Urinary bladder (tissue), 3 donors: ENCODE measurements at regions not wholly inside any gene's neighbourhood (a gene's known extent, or its start where the extent isn't known, plus 50 kb on each side); places are given as distances from the start of the nearest gene placed in this dataset.

Source experiments
- DNase-seq: peaks from one replicate; pipeline ENCODE4 v3.0.0-alpha.2; 2015; ENCODE audit errors: extremely low spot score
- H3K27ac ChIP-seq: one replicate; pipeline ENCODE4 v1.5.1; 2013; ENCODE audit warnings: low read depth, mild to moderate bottlenecking, moderate library complexity
- H3K36me3 ChIP-seq: one replicate; pipeline ENCODE4 v1.6.1; 2013; ENCODE audit warnings: mild to moderate bottlenecking, moderate library complexity; ENCODE audit not compliant: insufficient read depth
- H3K4me1 ChIP-seq: one replicate; pipeline ENCODE4 v1.6.1; 2013; ENCODE audit warnings: mild to moderate bottlenecking, moderate library complexity; ENCODE audit not compliant: insufficient read depth
- H3K4me3 ChIP-seq: one replicate; pipeline ENCODE4 v1.5.1; 2013; ENCODE audit warnings: low read depth, low read length
- WGBS: extraction: QIAGEN DNeasy Blood & Tissue Kit; methylation state at CpG from one replicate; pipeline ENCODE4 v1.1.7; 2013; 5-methylcytosine and 5-hydroxymethylcytosine counted together
- donor health status: healthy with polysubstance abuse.
- donor health status: healthy.

- DNase-seq = no peak
- 88% methylated on average over 11 of the region's 11 CpGs for WGBS
- no peak overlapping the region for H3K27ac ChIP-seq
- H3K4me3 ChIP-seq = no peak overlapping the region
- H3K4me1 ChIP-seq = no peaks in the 10 kb centered on the region
- H3K36me3 ChIP-seq = no peaks in the 10 kb centered on the region
Measured at GRCh38 chr1:8112611-8113261, 86.6 kb upstream of the ERRFI1 start.

DNA sequence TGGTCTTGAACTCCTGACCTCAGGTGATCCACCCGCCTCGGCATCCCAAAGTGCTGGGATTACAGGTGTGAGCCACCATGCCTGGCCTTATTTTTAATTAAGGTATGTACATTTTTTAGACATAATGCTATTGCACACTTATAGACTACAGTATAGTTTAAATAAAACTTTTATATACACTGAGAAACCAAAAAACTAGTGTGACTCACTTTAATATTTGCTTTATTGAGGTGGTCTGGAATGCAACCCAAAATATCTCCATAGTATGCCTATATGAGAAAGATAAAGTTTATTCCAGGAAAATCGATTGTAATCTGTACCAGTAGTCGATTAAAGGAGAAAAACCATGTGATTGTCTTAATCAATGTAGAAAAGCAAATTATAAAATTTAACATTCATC, 85.5 kb upstream of the ERRFI1 start:
- Histone ChIP-seq H3K4me1 (no peaks in the 10 kb centered on the region), H3K27ac (no peak overlapping the region), H3K36me3 (no peaks in the 10 kb centered on the region), H3K4me3 (no peak overlapping the region)
- DNase-seq = no peak
- WGBS = 94% methylated on average over 4 of the region's 4 CpGs

- Histone ChIP-seq H3K4me1 (no peaks in the 10 kb centered on the region), H3K27ac (no peak overlapping the region), H3K36me3 (no peaks in the 10 kb centered on the region), H3K4me3 (no peak overlapping the region)
- WGBS = 90% methylated on average over 4 of the region's 4 CpGs
- no peak for DNase-seq
Measured at GRCh38 chr1:8109216-8109615, 83.1 kb upstream of the ERRFI1 start.

- DNase-seq = no peak
- Histone ChIP-seq H3K4me3 (no peak overlapping the region), H3K27ac (no peak overlapping the region), H3K36me3 (no peaks in the 10 kb centered on the region), H3K4me1 (no peaks in the 10 kb centered on the region)
- 86% methylated on average over 4 of the region's 4 CpGs for WGBS
Measured at GRCh38 chr1:8107897-8108296, 81.8 kb upstream of the ERRFI1 start.

DNA sequence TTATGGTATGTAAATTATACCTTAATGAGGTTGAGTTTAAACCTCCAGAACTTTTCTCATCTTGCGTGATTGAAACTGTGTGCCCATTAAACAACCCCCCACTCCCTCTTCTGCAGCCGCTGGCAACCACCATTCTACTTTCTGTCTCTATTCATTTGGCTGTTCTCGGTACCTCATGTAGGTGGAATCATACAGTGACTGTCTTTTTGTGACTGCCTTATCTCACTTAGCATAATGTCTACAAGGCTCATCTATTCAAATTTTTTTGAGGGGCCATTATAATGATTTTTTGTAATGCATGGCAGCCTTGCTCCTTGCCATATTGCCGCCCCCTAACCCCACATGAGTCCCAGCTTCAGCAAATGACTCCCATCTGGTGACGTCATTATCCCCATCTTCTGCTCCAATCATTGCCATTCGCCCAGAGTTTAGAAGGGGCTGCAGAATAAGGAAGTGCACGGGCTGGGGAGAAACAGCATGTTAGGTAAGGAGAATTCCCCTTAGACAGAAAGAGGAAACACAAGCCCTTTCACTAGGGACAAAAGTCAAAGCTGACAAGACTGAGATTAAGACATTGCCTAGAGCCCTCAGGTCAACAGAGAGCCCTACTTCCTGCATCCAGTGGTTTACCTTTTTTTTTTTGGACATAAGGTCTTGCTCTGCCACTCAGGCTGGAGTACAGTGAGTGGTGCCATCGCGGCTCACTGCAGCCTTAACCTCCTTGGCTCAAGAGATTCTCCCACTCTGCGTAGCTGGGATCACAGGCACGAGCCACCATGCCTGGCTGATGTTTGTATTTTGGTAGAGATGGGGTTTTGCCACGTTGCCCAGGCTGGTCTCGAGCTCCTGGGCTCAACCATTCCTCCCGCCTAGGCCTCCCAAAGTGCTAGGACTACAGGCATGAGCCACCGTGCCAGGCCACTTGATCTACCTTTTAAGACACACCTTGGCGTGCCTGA, 78.4 kb upstream of the ERRFI1 start:
- Histone ChIP-seq H3K4me1 (no peaks in the 10 kb centered on the region), H3K36me3 (no peaks in the 10 kb centered on the region), H3K4me3 (no peak overlapping the region), H3K27ac (no peak overlapping the region)
- WGBS = 82% methylated on average over 16 of the region's 16 CpGs
- no peak for DNase-seq

GRCh38 chr1:8097908-8098307, 71.8 kb upstream of the ERRFI1 start:
- H3K4me1 ChIP-seq = no peaks in the 10 kb centered on the region
- H3K36me3 ChIP-seq = no peaks in the 10 kb centered on the region
- H3K27ac ChIP-seq = no peak overlapping the region
- H3K4me3 ChIP-seq = no peak overlapping the region
- 65% methylated on average over 5 of the region's 5 CpGs for WGBS
- no peak for DNase-seq

DNA sequence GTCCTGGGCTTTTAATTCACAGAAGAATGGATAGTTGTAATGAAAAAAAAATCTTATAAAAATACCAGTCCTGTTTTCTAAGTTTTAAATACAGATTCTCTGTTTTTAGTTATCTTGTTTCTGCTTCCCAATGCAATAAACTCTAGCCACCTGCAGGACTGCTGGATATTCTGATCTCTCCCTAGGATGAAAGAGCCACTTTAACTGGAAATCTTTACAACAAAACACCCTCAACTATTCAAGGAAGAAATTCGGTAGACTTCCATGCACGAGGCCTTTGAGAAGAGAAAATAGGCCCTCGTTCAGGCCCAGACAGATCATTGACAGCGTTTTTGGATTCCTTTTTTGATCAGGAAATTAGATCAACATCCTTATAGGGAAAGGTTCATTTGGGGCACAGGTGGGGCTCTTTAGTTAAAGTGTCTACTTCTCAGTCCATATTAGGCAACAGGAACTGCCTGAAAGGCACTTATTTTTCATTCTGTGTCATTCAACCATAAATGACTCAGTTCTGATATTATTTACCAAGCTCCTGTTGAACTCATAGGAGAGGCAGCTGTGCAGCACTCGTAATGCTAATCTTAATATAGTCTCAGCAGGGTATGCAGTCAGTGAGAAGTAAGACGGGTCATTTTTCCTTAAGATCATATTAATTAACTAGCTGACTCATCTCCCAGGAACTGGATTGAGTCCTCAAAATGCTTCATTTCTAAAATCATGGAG, 71.1 kb upstream of the ERRFI1 start:
- peak overlapping the region; percentile 45 for H3K27ac ChIP-seq
- DNase-seq = no peak
- WGBS = 47% methylated on average over 6 of the region's 6 CpGs
- no peak overlapping the region for H3K4me3 ChIP-seq
- H3K36me3 ChIP-seq = no peaks in the 10 kb centered on the region
- no peaks in the 10 kb centered on the region for H3K4me1 ChIP-seq

DNA sequence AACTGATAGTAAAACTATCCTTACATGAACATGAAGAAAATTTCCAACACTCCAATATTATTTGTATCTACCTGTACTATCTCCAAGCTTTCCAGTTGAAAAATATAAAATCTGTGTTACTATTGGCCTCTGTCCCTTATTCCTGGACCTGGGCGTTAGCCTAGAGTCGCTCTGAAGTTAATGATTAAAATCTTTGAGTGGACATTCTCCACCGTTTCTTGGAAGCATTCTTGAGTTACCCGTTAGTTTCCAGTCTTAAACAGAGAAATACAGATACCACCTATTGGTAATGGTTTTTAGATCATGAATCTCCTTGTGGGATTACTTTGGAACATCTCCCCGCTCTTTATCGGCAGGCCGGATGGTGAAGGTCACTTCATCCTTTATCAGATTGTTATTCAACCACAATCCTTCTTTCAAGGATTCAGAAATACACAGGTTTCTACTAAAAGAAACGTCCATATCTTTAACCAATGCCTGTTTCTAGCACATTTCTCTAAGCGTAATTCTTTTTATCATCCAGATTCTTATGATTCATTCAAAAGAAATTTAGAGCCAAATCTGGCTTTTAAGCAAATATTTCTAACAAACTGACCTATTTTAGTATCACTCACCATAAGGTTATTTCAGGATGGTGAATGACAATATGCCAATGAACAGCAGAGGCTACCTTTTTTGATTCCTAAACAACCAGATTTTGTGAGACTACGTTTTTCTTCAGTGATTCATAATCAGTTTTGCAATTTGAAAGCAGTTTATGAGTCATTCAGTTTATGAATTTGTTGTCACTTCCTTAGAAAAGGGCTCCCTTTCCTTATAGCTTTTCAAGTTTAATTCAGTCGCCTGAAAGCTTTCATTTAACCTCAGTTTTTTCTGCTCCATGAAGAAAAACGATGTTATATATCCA, 70.2 kb upstream of the ERRFI1 start:
- H3K4me3 ChIP-seq = no peak overlapping the region
- peak overlapping the region; percentile 45 for H3K27ac ChIP-seq
- H3K36me3 ChIP-seq = no peaks in the 10 kb centered on the region
- no peaks in the 10 kb centered on the region for H3K4me1 ChIP-seq
- WGBS = 55% methylated on average over 12 of the region's 12 CpGs
- no peak for DNase-seq

GRCh38 chr1:8095584-8095983, 69.5 kb upstream of the ERRFI1 start:
- Histone ChIP-seq H3K4me3 (no peak overlapping the region), H3K4me1 (no peaks in the 10 kb centered on the region), H3K27ac (no peak overlapping the region), H3K36me3 (no peaks in the 10 kb centered on the region)
- WGBS = 96% methylated on average over 5 of the region's 5 CpGs
- no peak for DNase-seq

GRCh38 chr1:8094481-8095241, 68.6 kb upstream of the ERRFI1 start:
- 65% methylated on average over 18 of the region's 18 CpGs for WGBS
- Histone ChIP-seq H3K36me3 (no peaks in the 10 kb centered on the region), H3K4me3 (no peak overlapping the region), H3K4me1 (no peaks in the 10 kb centered on the region), H3K27ac (no peak overlapping the region)
- DNase-seq = no peak

GRCh38 chr1:8093221-8093980, 67.3 kb upstream of the ERRFI1 start:
- Histone ChIP-seq H3K27ac (no peak overlapping the region), H3K4me3 (no peak overlapping the region), H3K36me3 (no peaks in the 10 kb centered on the region), H3K4me1 (no peaks in the 10 kb centered on the region)
- DNase-seq = no peak
- 94% methylated on average over 10 of the region's 10 CpGs for WGBS

DNA sequence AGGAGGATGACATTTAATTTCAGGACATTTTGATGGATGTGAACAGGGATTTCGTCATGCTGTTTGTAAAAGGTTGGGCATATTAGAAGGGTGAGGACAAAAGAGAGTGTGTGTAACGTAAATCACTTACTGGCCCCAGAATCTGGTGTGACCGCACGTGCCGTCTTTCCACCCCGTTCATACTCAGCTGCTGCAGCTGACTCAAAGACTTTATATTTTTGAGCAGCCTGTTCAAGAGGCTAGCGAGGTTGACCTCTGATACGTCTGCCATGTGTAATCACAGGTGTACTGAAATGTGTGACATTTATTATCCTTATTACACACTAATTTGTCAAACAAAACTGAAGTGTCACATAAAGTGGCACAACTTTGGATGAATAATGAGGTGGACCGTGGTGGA, 66.5 kb upstream of the ERRFI1 start:
- Histone ChIP-seq H3K36me3 (no peaks in the 10 kb centered on the region), H3K4me1 (no peaks in the 10 kb centered on the region), H3K4me3 (no peak overlapping the region), H3K27ac (no peak overlapping the region)
- no peak for DNase-seq
- 84% methylated on average over 9 of the region's 9 CpGs for WGBS
